ENCODE measurements at regions not wholly inside any gene's neighbourhood (a gene's known extent, or its start where the extent isn't known, plus 50 kb on each side); places are given as distances from the start of the nearest gene placed in this dataset.

GRCh38 chr20:4524307-4524706, 161.9 kb upstream of the PRNP start:
- no peak overlapping the region for H3K27ac ChIP-seq
- H3K9me3 ChIP-seq, result peaks cover 0 to 15% of the 10 kb centered on the region in 2 donors
- no peaks in the 10 kb centered on the region for H3K27me3 ChIP-seq
- no peaks in the 10 kb centered on the region for H3K4me1 ChIP-seq
- TF ChIP-seq POLR2A (IDR thresholded peaks at IDR 0.05), result no peak
- TF ChIP-seq POLR2AphosphoS5 (IDR thresholded peaks at IDR 0.05), result no peak
- no peak for TF ChIP-seq CTCF (IDR thresholded peaks at IDR 0.05)
- H3K4me3 ChIP-seq, result no peak overlapping the region
- DNase-seq (ENCODE audit: low spot score in 2 of 2), result no peak
- H3K36me3 ChIP-seq, result no peaks in the 10 kb centered on the region
- intact Hi-C loops (cut with DNase I; ENCODE audit: low total_unique reads), result no loop called here

GRCh38 chr20:4522310-4522709, 163.9 kb upstream of the PRNP start:
- intact Hi-C loops (cut with DNase I; ENCODE audit: low total_unique reads), result no loop called here

GRCh38 chr20:4521170-4521968, 164.9 kb upstream of the PRNP start:
- Histone ChIP-seq H3K36me3 (no peaks in the 10 kb centered on the region), H3K27ac (no peak overlapping the region), H3K4me3 (no peak overlapping the region), H3K9me3 (no peaks in the 10 kb centered on the region), H3K27me3 (no peaks in the 10 kb centered on the region), H3K4me1 (no peaks in the 10 kb centered on the region)
- DNase-seq (ENCODE audit: low spot score in 2 of 2), result no peak
- intact Hi-C loops (cut with DNase I; ENCODE audit: low total_unique reads), result no loop called here
- no peak for TF ChIP-seq CTCF (IDR thresholded peaks at IDR 0.05)
- TF ChIP-seq POLR2AphosphoS5 (IDR thresholded peaks at IDR 0.05), result no peak
- no peak for TF ChIP-seq POLR2A (IDR thresholded peaks at IDR 0.05)

More at GRCh38 chr20:4522310-4522709, 163.9 kb upstream of the PRNP start:
- Histone ChIP-seq H3K36me3 (no peaks in the 10 kb centered on the region), H3K9me3 (peaks cover 0 to 2% of the 10 kb centered on the region in 2 donors), H3K4me1 (no peaks in the 10 kb centered on the region), H3K4me3 (no peak overlapping the region), H3K27me3 (no peaks in the 10 kb centered on the region), H3K27ac (no peak overlapping the region)
- DNase-seq (ENCODE audit: low spot score in 2 of 2), result no peak
- TF ChIP-seq POLR2AphosphoS5 (IDR thresholded peaks at IDR 0.05) (no peak), POLR2A (IDR thresholded peaks at IDR 0.05) (no peak), CTCF (IDR thresholded peaks at IDR 0.05) (no peak)

- H3K27me3 ChIP-seq, result no peaks in the 10 kb centered on the region
- H3K4me3 ChIP-seq, result no peak overlapping the region
- intact Hi-C loops (cut with DNase I; ENCODE audit: low total_unique reads), result no loop called here
- H3K27ac ChIP-seq, result no peak overlapping the region
- no peaks in the 10 kb centered on the region for H3K4me1 ChIP-seq
- no peaks in the 10 kb centered on the region for H3K36me3 ChIP-seq
- DNase-seq (ENCODE audit: low spot score in 2 of 2), result no peak
- H3K9me3 ChIP-seq, result no peaks in the 10 kb centered on the region
- TF ChIP-seq POLR2AphosphoS5 (IDR thresholded peaks at IDR 0.05) (no peak), POLR2A (IDR thresholded peaks at IDR 0.05) (no peak), CTCF (IDR thresholded peaks at IDR 0.05) (no peak)
Observed at GRCh38 chr20:4519534-4519933, 166.7 kb upstream of the PRNP start.

- Histone ChIP-seq H3K27ac (no peak overlapping the region), H3K27me3 (no peaks in the 10 kb centered on the region), H3K4me1 (no peaks in the 10 kb centered on the region), H3K9me3 (no peaks in the 10 kb centered on the region), H3K36me3 (no peaks in the 10 kb centered on the region), H3K4me3 (no peak overlapping the region)
- no peak for TF ChIP-seq CTCF (IDR thresholded peaks at IDR 0.05)
- TF ChIP-seq POLR2AphosphoS5 (IDR thresholded peaks at IDR 0.05), result no peak
- TF ChIP-seq POLR2A (IDR thresholded peaks at IDR 0.05), result no peak
- intact Hi-C loops (cut with DNase I; ENCODE audit: low total_unique reads), result no loop called here
- DNase-seq (ENCODE audit: low spot score in 2 of 2), result no peak
Observed at GRCh38 chr20:4516876-4517275, 169.4 kb upstream of the PRNP start.
